Lower lobe of right lung (tissue), 2 donors: ENCODE measurements at regions not wholly inside any gene's neighbourhood (a gene's known extent, or its start where the extent isn't known, plus 50 kb on each side); places are given as distances from the start of the nearest gene placed in this dataset.

Source experiments
- ATAC-seq, 2 donors: fragments of 200-7000 bp; cut with Tn5 transposase; one replicate each; pipeline ENCODE4 v1.9.1; 2020 to 2022; ENCODE audit warnings: mild to moderate bottlenecking in 2 of 2, moderate library complexity in 2 of 2
- DNase-seq: peaks from one replicate; pipeline ENCODE4 v3.0.0-alpha.2; 2020
- H3K27ac ChIP-seq: fragments of 200-600 bp; one replicate; pipeline ENCODE4 v1.8.0; 2022
- H3K27me3 ChIP-seq: fragments of 200-600 bp; one replicate; pipeline ENCODE4 v1.8.0; 2022; ENCODE audit warnings: low read depth
- H3K36me3 ChIP-seq: fragments of 200-600 bp; one replicate; pipeline ENCODE4 v1.8.0; 2022; ENCODE audit warnings: mild to moderate bottlenecking
- H3K4me1 ChIP-seq: fragments of 200-600 bp; one replicate; pipeline ENCODE4 v1.8.0; 2022
- H3K4me3 ChIP-seq: fragments of 200-600 bp; one replicate; pipeline ENCODE4 v1.8.0; 2022; ENCODE audit warnings: mild to moderate bottlenecking
- H3K9me3 ChIP-seq: fragments of 200-600 bp; one replicate; pipeline ENCODE4 v1.8.0; 2022
- CTCF ChIP-seq: fragments of 200-600 bp; IDR thresholded peaks from one replicate; pipeline ENCODE4 v1.8.0; 2022; ENCODE audit warnings: antibody characterized with exemption, mild to moderate bottlenecking
- intact Hi-C: fragments of 100-400 bp; cut with DNase I; formaldehyde crosslinking; loops from one replicate; pipeline ENCODE4 v1.11.0; 2022
- donor health status: DM: no; HTN: yes; CAD: no; lungs with severe emphysema.

GRCh38 chr4:57910151-57910550 lies 800.0 kb upstream of the IGFBP7 start:
- TF ChIP-seq CTCF, result no peak
- H3K9me3 ChIP-seq, result no peaks in the 10 kb centered on the region
- no peaks in the 10 kb centered on the region for H3K36me3 ChIP-seq
- no peak overlapping the region for H3K27ac ChIP-seq
- intact Hi-C loops, result no loop called here
- ATAC-seq (no peak), DNase-seq (no peak)
- H3K27me3 ChIP-seq, result no peaks in the 10 kb centered on the region
- no peak overlapping the region for H3K4me3 ChIP-seq
- no peaks in the 10 kb centered on the region for H3K4me1 ChIP-seq

- no peak for TF ChIP-seq CTCF
- ATAC-seq, result no peak
- intact Hi-C loops, result no loop called here
These were observed 795.8 kb upstream of the IGFBP7 start for GRCh38 chr4:57905965-57906364.

GRCh38 chr4:57877047-57877458 lies 766.9 kb upstream of the IGFBP7 start:
- intact Hi-C loops, result no loop called here
- Histone ChIP-seq H3K9me3 (no peaks in the 10 kb centered on the region), H3K4me3 (no peak overlapping the region), H3K36me3 (no peaks in the 10 kb centered on the region), H3K4me1 (no peaks in the 10 kb centered on the region), H3K27ac (no peak overlapping the region), H3K27me3 (no peaks in the 10 kb centered on the region)
- DNase-seq (no peak), ATAC-seq (no peak)
- no peak for TF ChIP-seq CTCF

More at GRCh38 chr4:57905965-57906364, 795.8 kb upstream of the IGFBP7 start:
- Histone ChIP-seq H3K4me1 (no peaks in the 10 kb centered on the region), H3K36me3 (no peaks in the 10 kb centered on the region), H3K4me3 (no peak overlapping the region), H3K27me3 (no peaks in the 10 kb centered on the region), H3K27ac (no peak overlapping the region), H3K9me3 (no peaks in the 10 kb centered on the region)
- no peak for DNase-seq

GRCh38 chr4:57875829-57876392 lies 765.7 kb upstream of the IGFBP7 start:
- Histone ChIP-seq H3K4me1 (no peaks in the 10 kb centered on the region), H3K9me3 (no peaks in the 10 kb centered on the region), H3K4me3 (no peak overlapping the region), H3K27ac (no peak overlapping the region), H3K27me3 (no peaks in the 10 kb centered on the region), H3K36me3 (no peaks in the 10 kb centered on the region)
- DNase-seq (no peak), ATAC-seq (no peak)
- TF ChIP-seq CTCF, result no peak
- intact Hi-C loops, result no loop called here

- intact Hi-C loops, result no loop called here
These were observed 756.4 kb upstream of the IGFBP7 start for GRCh38 chr4:57866468-57867171.

More at GRCh38 chr4:57866468-57867171, 756.4 kb upstream of the IGFBP7 start:
- no peak overlapping the region for H3K27ac ChIP-seq
- no peaks in the 10 kb centered on the region for H3K9me3 ChIP-seq
- H3K27me3 ChIP-seq, result no peaks in the 10 kb centered on the region
- H3K4me1 ChIP-seq, result no peaks in the 10 kb centered on the region
- no peak overlapping the region for H3K4me3 ChIP-seq
- ATAC-seq, result no peak
- H3K36me3 ChIP-seq, result no peaks in the 10 kb centered on the region
- no peak for TF ChIP-seq CTCF
- DNase-seq, result no peak
